Astrocyte (in vitro differentiated cells and primary cell): ENCODE measurements at regions not wholly inside any gene's neighbourhood (a gene's known extent, or its start where the extent isn't known, plus 50 kb on each side); places are given as distances from the start of the nearest gene placed in this dataset.

Experiments
- DNase-seq: peaks from one replicate; pipeline ENCODE4 v3.0.0-alpha.2; 2010; ENCODE audit warnings: low read depth
- FAIRE-seq: peaks from 2 replicates; lab custom pipeline; 2011; peaks lifted over from hg19 to GRCh38; lab: Jason Lieb, UNC
- H2AFZ ChIP-seq: 2 replicates; pipeline ENCODE4 v1.6.0; 2012; ENCODE audit warnings: low read depth, low read length, inconsistent platforms
- H3K27ac ChIP-seq: 2 replicates; pipeline ENCODE4 v1.5.1; 2011; ENCODE audit warnings: low read depth, low read length, inconsistent platforms
- H3K27me3 ChIP-seq: 2 replicates; pipeline ENCODE4 v1.6.0; 2011; ENCODE audit warnings: low read length, inconsistent platforms; ENCODE audit not compliant: insufficient read depth
- H3K36me3 ChIP-seq: 2 replicates; pipeline ENCODE4 v1.5.1; 2011; ENCODE audit warnings: low read length, inconsistent platforms; ENCODE audit not compliant: insufficient read depth
- H3K4me1 ChIP-seq: 2 replicates; pipeline ENCODE4 v1.5.1; 2011; ENCODE audit warnings: low read length, inconsistent platforms; ENCODE audit not compliant: insufficient read depth
- H3K4me2 ChIP-seq: 2 replicates; pipeline ENCODE4 v1.6.0; 2012; ENCODE audit warnings: low read length, inconsistent platforms
- H3K4me3 ChIP-seq: 2 replicates; pipeline ENCODE4 v1.5.1; 2011; ENCODE audit warnings: low read depth, mild to moderate bottlenecking, low read length, inconsistent platforms; ENCODE audit not compliant: insufficient read depth
- H3K79me2 ChIP-seq: 2 replicates; pipeline ENCODE4 v1.6.0; 2012; ENCODE audit warnings: mild to moderate bottlenecking, low read length, inconsistent platforms; ENCODE audit not compliant: insufficient read depth
- H3K9ac ChIP-seq: 2 replicates; pipeline ENCODE4 v1.6.0; 2012; ENCODE audit warnings: mild to moderate bottlenecking, low read length, inconsistent platforms
- H3K9me3 ChIP-seq: 2 replicates; pipeline ENCODE4 v1.5.1; 2012; ENCODE audit warnings: low read depth, mild to moderate bottlenecking, low read length, inconsistent platforms; ENCODE audit not compliant: insufficient read depth
- H4K20me1 ChIP-seq: 2 replicates; pipeline ENCODE4 v1.6.0; 2012; ENCODE audit warnings: low read length, inconsistent platforms; ENCODE audit not compliant: insufficient read depth
- H3K27ac Mint-ChIP-seq: one replicate; pipeline ENCODE4 v1.8.0; 2021; ENCODE audit warnings: mild to moderate bottlenecking, mixed read lengths; ENCODE audit not compliant: unreplicated experiment
- H3K27me3 Mint-ChIP-seq: one replicate; pipeline ENCODE4 v1.8.0; 2021; ENCODE audit warnings: low read depth, mixed read lengths; ENCODE audit not compliant: unreplicated experiment
- H3K36me3 Mint-ChIP-seq: one replicate; pipeline ENCODE4 v1.8.0; 2021; ENCODE audit warnings: low read depth, mixed read lengths; ENCODE audit not compliant: unreplicated experiment
- H3K4me1 Mint-ChIP-seq: one replicate; pipeline ENCODE4 v1.8.0; 2021; ENCODE audit warnings: low read depth, mixed read lengths; ENCODE audit not compliant: unreplicated experiment
- H3K4me3 Mint-ChIP-seq: one replicate; pipeline ENCODE4 v1.8.0; 2021; ENCODE audit warnings: mild to moderate bottlenecking, moderate library complexity, mixed read lengths; ENCODE audit not compliant: unreplicated experiment
- H3K9me3 Mint-ChIP-seq: one replicate; pipeline ENCODE4 v1.8.0; 2021; ENCODE audit warnings: mild to moderate bottlenecking, mixed read lengths; ENCODE audit not compliant: unreplicated experiment
- EZH2 ChIP-seq: IDR thresholded peaks from 2 replicates; pipeline ENCODE4 v1.6.1; 2012; ENCODE audit warnings: mild to moderate bottlenecking, low read length, inconsistent platforms; ENCODE audit not compliant: insufficient read depth
- TF ChIP-seq, protein P1 (sequence below): IDR thresholded peaks from 2 replicates; pipeline ENCODE4 v1.5.1; 2011; ENCODE audit warnings: low read depth, mild to moderate bottlenecking, inconsistent platforms, low read length, moderate library complexity; ENCODE audit not compliant: insufficient read depth

- Mint-ChIP-seq H3K27ac (no peak overlapping the region), H3K36me3 (no peaks in the 10 kb centered on the region), H3K4me1 (peaks cover 3% of the 10 kb centered on the region), H3K9me3 (no peaks in the 10 kb centered on the region), H3K4me3 (no peak overlapping the region), H3K27me3 (peaks cover 14% of the 10 kb centered on the region)
- Histone ChIP-seq H2AFZ (no peak overlapping the region), H3K27me3 (no peaks in the 10 kb centered on the region), H3K9me3 (no peaks in the 10 kb centered on the region), H3K79me2 (no peaks in the 10 kb centered on the region), H4K20me1 (no peaks in the 10 kb centered on the region), H3K4me2 (no peak overlapping the region), H3K4me3 (no peak overlapping the region), H3K27ac (no peak overlapping the region), H3K9ac (no peak overlapping the region), H3K4me1 (peaks cover 18% of the 10 kb centered on the region), H3K36me3 (no peaks in the 10 kb centered on the region)
- FAIRE-seq (no peak), DNase-seq (no peak)
- TF ChIP-seq, protein P1, sequence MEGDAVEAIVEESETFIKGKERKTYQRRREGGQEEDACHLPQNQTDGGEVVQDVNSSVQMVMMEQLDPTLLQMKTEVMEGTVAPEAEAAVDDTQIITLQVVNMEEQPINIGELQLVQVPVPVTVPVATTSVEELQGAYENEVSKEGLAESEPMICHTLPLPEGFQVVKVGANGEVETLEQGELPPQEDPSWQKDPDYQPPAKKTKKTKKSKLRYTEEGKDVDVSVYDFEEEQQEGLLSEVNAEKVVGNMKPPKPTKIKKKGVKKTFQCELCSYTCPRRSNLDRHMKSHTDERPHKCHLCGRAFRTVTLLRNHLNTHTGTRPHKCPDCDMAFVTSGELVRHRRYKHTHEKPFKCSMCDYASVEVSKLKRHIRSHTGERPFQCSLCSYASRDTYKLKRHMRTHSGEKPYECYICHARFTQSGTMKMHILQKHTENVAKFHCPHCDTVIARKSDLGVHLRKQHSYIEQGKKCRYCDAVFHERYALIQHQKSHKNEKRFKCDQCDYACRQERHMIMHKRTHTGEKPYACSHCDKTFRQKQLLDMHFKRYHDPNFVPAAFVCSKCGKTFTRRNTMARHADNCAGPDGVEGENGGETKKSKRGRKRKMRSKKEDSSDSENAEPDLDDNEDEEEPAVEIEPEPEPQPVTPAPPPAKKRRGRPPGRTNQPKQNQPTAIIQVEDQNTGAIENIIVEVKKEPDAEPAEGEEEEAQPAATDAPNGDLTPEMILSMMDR: no peak
- TF ChIP-seq EZH2: no peak
Measured at GRCh38 chr7:54837168-54837567, 78.2 kb upstream of the SEC61G start.

DNA sequence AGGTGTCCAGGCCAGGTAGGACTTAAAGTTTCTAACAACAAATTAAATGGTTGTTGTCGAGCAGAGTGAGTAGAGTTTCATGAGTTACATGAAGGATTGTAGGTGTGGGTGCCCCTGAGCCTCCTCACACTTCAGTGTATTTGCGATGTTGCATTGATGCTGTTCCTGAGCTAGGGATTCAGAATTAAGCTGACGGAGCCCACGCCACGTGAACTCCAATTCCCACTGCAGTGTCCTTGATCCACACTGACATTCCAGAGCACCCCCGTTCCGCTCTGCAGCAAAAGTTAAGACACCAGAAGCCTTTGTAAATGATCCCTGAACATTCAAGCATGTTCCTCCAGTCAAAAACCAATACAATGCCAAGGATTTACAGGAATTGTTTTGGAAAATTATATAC is 78.8 kb upstream of the SEC61G start:
- H3K4me1 ChIP-seq: peaks cover 23% of the 10 kb centered on the region
- no peak overlapping the region for H3K27ac ChIP-seq
- H3K27me3 ChIP-seq: no peaks in the 10 kb centered on the region
- no peaks in the 10 kb centered on the region for H3K79me2 ChIP-seq
- H3K9me3 ChIP-seq: no peaks in the 10 kb centered on the region
- H3K9ac ChIP-seq: no peak overlapping the region
- H3K27ac Mint-ChIP-seq: no peak overlapping the region
- H3K4me1 Mint-ChIP-seq: peaks cover 8% of the 10 kb centered on the region
- no peak for DNase-seq
- H4K20me1 ChIP-seq: no peaks in the 10 kb centered on the region
- H3K27me3 Mint-ChIP-seq: peaks cover 14% of the 10 kb centered on the region
- no peaks in the 10 kb centered on the region for H3K36me3 Mint-ChIP-seq
- H2AFZ ChIP-seq: no peak overlapping the region
- no peaks in the 10 kb centered on the region for H3K36me3 ChIP-seq
- no peak overlapping the region for H3K4me3 ChIP-seq
- FAIRE-seq: no peak
- no peak overlapping the region for H3K4me2 ChIP-seq
- no peaks in the 10 kb centered on the region for H3K9me3 Mint-ChIP-seq
- TF ChIP-seq EZH2: no peak
- TF ChIP-seq, protein P1: no peak
- no peak overlapping the region for H3K4me3 Mint-ChIP-seq

GRCh38 chr7:54838175-54838910 is 79.3 kb upstream of the SEC61G start:
- Mint-ChIP-seq H3K4me3 (no peak overlapping the region), H3K27ac (no peak overlapping the region), H3K4me1 (peaks cover 8% of the 10 kb centered on the region), H3K9me3 (no peaks in the 10 kb centered on the region), H3K36me3 (no peaks in the 10 kb centered on the region), H3K27me3 (peaks cover 14% of the 10 kb centered on the region)
- Histone ChIP-seq H2AFZ (no peak overlapping the region), H3K4me2 (no peak overlapping the region), H3K4me1 (peaks cover 23% of the 10 kb centered on the region), H3K79me2 (no peaks in the 10 kb centered on the region), H3K9me3 (no peaks in the 10 kb centered on the region), H3K36me3 (no peaks in the 10 kb centered on the region), H4K20me1 (no peaks in the 10 kb centered on the region), H3K27ac (no peak overlapping the region), H3K4me3 (no peak overlapping the region), H3K9ac (no peak overlapping the region), H3K27me3 (no peaks in the 10 kb centered on the region)
- TF ChIP-seq, protein P1: no peak
- TF ChIP-seq EZH2: no peak
- FAIRE-seq (no peak), DNase-seq (no peak)
